ENCODE measurements at regions not wholly inside any gene's neighbourhood (a gene's known extent, or its start where the extent isn't known, plus 50 kb on each side); places are given as distances from the start of the nearest gene placed in this dataset.

DNA sequence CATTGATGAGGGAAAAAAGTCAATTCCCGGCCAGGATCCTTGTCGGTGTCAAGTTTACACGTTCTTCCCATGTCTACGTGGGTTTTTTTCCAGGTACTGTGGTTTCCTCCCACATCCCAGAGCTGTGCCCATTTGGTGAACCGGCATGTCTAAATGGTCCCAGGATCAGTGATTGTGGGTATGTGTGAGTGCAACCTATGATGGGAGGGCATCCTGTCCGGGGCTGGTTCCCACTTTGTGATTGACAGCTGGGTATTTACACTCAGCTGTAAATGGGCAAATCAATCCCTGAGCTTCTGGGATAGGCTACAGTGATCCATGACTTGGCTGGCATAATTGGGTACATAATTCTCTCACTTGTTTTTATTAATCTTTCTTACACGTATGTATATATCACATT lies 91.2 kb upstream of the IRX6 start:
- H3K4me1 ChIP-seq (ENCODE audit: insufficient read depth, low read length), result no peaks in the 10 kb centered on the region
- no peak for DNase-seq (ENCODE audit: low read depth)
- Mint-ChIP-seq H3K4me1 (ENCODE audit: low read depth, unreplicated experiment) (no peaks in the 10 kb centered on the region), H3K36me3 (ENCODE audit: low read depth, unreplicated experiment) (no peaks in the 10 kb centered on the region), H3K9me3 (ENCODE audit: unreplicated experiment) (no peaks in the 10 kb centered on the region), H3K27me3 (ENCODE audit: low read depth, unreplicated experiment) (peaks cover 14% of the 10 kb centered on the region), H3K27ac (ENCODE audit: unreplicated experiment) (no peak overlapping the region), H3K4me3 (ENCODE audit: unreplicated experiment) (no peak overlapping the region)
- no peak overlapping the region for H3K4me3 ChIP-seq (ENCODE audit: insufficient read depth, low read depth, low read length)
- H3K9ac ChIP-seq (ENCODE audit: low read length), result no peak overlapping the region
- H3K27ac ChIP-seq (ENCODE audit: low read depth, low read length), result no peak overlapping the region
- TF ChIP-seq EZH2 (IDR thresholded peaks at IDR 0.05; ENCODE audit: insufficient read depth, low read length), result no peak
- TF ChIP-seq, protein P1, sequence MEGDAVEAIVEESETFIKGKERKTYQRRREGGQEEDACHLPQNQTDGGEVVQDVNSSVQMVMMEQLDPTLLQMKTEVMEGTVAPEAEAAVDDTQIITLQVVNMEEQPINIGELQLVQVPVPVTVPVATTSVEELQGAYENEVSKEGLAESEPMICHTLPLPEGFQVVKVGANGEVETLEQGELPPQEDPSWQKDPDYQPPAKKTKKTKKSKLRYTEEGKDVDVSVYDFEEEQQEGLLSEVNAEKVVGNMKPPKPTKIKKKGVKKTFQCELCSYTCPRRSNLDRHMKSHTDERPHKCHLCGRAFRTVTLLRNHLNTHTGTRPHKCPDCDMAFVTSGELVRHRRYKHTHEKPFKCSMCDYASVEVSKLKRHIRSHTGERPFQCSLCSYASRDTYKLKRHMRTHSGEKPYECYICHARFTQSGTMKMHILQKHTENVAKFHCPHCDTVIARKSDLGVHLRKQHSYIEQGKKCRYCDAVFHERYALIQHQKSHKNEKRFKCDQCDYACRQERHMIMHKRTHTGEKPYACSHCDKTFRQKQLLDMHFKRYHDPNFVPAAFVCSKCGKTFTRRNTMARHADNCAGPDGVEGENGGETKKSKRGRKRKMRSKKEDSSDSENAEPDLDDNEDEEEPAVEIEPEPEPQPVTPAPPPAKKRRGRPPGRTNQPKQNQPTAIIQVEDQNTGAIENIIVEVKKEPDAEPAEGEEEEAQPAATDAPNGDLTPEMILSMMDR (IDR thresholded peaks at IDR 0.05; ENCODE audit: insufficient read depth, low read depth, low read length), result no peak
- H4K20me1 ChIP-seq (ENCODE audit: insufficient read depth, low read length), result no peaks in the 10 kb centered on the region
- no peaks in the 10 kb centered on the region for H3K9me3 ChIP-seq (ENCODE audit: insufficient read depth, low read depth, low read length)
- H3K4me2 ChIP-seq (ENCODE audit: low read length), result no peak overlapping the region
- H3K36me3 ChIP-seq (ENCODE audit: insufficient read depth, low read length), result no peaks in the 10 kb centered on the region
- H3K27me3 ChIP-seq (ENCODE audit: insufficient read depth, low read length), result no peaks in the 10 kb centered on the region
- H3K79me2 ChIP-seq (ENCODE audit: insufficient read depth, low read length), result no peaks in the 10 kb centered on the region
- H2AFZ ChIP-seq (ENCODE audit: low read depth, low read length), result no peak overlapping the region
- no peak for FAIRE-seq

DNA sequence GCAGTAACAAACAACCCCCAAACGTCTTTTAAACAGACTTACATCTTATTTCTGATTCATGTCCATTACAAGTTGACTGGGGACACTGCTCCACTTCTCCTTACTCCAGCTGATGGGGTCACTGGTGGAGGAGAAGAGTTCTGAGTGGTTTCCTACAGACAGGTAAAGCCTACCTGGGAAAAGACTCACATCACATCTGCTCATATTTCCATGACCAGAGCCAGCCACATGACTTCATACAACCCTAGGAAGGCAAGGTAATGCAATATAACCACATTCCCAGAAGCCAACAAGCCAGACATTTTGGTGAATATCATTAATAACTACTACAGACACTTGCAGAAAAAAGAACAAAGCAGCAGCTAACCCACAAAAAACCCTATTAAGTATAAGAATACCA lies 90.5 kb upstream of the IRX6 start:
- no peak overlapping the region for H3K27ac Mint-ChIP-seq (ENCODE audit: unreplicated experiment)
- H3K4me3 ChIP-seq (ENCODE audit: insufficient read depth, low read depth, low read length), result no peak overlapping the region
- H3K9ac ChIP-seq (ENCODE audit: low read length), result no peak overlapping the region
- no peak overlapping the region for H3K4me2 ChIP-seq (ENCODE audit: low read length)
- H3K4me1 Mint-ChIP-seq (ENCODE audit: low read depth, unreplicated experiment), result no peaks in the 10 kb centered on the region
- no peaks in the 10 kb centered on the region for H3K36me3 ChIP-seq (ENCODE audit: insufficient read depth, low read length)
- no peak for DNase-seq (ENCODE audit: low read depth)
- H3K27ac ChIP-seq (ENCODE audit: low read depth, low read length), result no peak overlapping the region
- H2AFZ ChIP-seq (ENCODE audit: low read depth, low read length), result no peak overlapping the region
- no peaks in the 10 kb centered on the region for H3K79me2 ChIP-seq (ENCODE audit: insufficient read depth, low read length)
- no peak for TF ChIP-seq EZH2 (IDR thresholded peaks at IDR 0.05; ENCODE audit: insufficient read depth, low read length)
- TF ChIP-seq, protein P1 (IDR thresholded peaks at IDR 0.05; ENCODE audit: insufficient read depth, low read depth, low read length), result no peak
- peaks cover 21% of the 10 kb centered on the region for H3K27me3 Mint-ChIP-seq (ENCODE audit: low read depth, unreplicated experiment)
- H3K36me3 Mint-ChIP-seq (ENCODE audit: low read depth, unreplicated experiment), result no peaks in the 10 kb centered on the region
- no peak for FAIRE-seq
- no peaks in the 10 kb centered on the region for H3K9me3 Mint-ChIP-seq (ENCODE audit: unreplicated experiment)
- H3K27me3 ChIP-seq (ENCODE audit: insufficient read depth, low read length), result no peaks in the 10 kb centered on the region
- H4K20me1 ChIP-seq (ENCODE audit: insufficient read depth, low read length), result no peaks in the 10 kb centered on the region
- H3K4me3 Mint-ChIP-seq (ENCODE audit: unreplicated experiment), result no peak overlapping the region
- H3K4me1 ChIP-seq (ENCODE audit: insufficient read depth, low read length), result no peaks in the 10 kb centered on the region
- H3K9me3 ChIP-seq (ENCODE audit: insufficient read depth, low read depth, low read length), result no peaks in the 10 kb centered on the region

DNA sequence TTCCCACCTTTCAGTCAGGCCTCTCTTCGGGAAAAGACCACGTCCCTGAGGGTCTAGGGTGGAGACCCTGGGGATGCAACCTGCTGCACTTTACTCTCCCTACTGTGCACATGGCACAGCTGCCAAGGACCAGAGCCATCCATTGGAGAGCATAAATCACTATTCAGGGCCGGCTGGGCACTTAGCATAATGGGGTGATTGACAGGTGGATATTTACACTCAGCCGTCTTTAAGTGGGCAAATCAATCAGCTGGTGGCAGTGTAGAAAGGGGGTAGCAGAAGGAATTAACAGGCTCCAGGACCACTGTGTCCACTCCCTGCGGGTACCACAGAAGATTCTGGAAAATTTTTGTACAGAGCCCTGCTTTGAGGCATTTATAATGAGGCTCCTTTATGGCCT lies 87.3 kb upstream of the IRX6 start:
- Mint-ChIP-seq H3K27ac (ENCODE audit: unreplicated experiment) (no peak overlapping the region), H3K9me3 (ENCODE audit: unreplicated experiment) (no peaks in the 10 kb centered on the region), H3K36me3 (ENCODE audit: low read depth, unreplicated experiment) (no peaks in the 10 kb centered on the region), H3K4me3 (ENCODE audit: unreplicated experiment) (no peak overlapping the region), H3K4me1 (ENCODE audit: low read depth, unreplicated experiment) (no peaks in the 10 kb centered on the region), H3K27me3 (ENCODE audit: low read depth, unreplicated experiment) (peaks cover 34% of the 10 kb centered on the region)
- DNase-seq (ENCODE audit: low read depth) (no peak), FAIRE-seq (no peak)
- Histone ChIP-seq H3K9me3 (ENCODE audit: insufficient read depth, low read depth, low read length) (no peaks in the 10 kb centered on the region), H2AFZ (ENCODE audit: low read depth, low read length) (no peak overlapping the region), H3K27me3 (ENCODE audit: insufficient read depth, low read length) (no peaks in the 10 kb centered on the region), H3K27ac (ENCODE audit: low read depth, low read length) (no peak overlapping the region), H3K4me3 (ENCODE audit: insufficient read depth, low read depth, low read length) (no peak overlapping the region), H3K36me3 (ENCODE audit: insufficient read depth, low read length) (no peaks in the 10 kb centered on the region), H3K9ac (ENCODE audit: low read length) (no peak overlapping the region), H3K4me1 (ENCODE audit: insufficient read depth, low read length) (no peaks in the 10 kb centered on the region), H3K79me2 (ENCODE audit: insufficient read depth, low read length) (no peaks in the 10 kb centered on the region), H3K4me2 (ENCODE audit: low read length) (no peak overlapping the region), H4K20me1 (ENCODE audit: insufficient read depth, low read length) (no peaks in the 10 kb centered on the region)
- TF ChIP-seq, protein P1 (IDR thresholded peaks at IDR 0.05; ENCODE audit: insufficient read depth, low read depth, low read length), result no peak
